ENCODE measurements at regions not wholly inside any gene's neighbourhood (a gene's known extent, or its start where the extent isn't known, plus 50 kb on each side); places are given as distances from the start of the nearest gene placed in this dataset.

DNA sequence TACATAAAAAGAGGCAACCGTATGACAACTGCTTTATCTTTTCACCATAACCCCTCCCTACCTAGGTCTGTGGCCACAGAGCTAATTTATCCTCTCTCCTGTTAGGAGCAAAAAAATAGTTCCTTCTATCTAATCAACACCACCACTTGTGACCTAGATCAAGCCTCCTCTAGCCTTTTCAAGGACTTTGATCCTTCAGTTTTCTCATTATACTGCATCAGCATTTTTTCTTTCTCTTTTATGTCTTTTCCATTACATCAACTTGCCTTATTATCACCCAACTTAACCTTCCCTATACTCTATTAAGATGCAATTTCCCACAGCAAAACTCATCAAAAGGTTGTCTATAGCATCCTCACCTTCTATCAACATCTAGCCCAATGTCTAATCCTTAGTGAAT lies 211.0 kb downstream of the ANKRD50 start:
- no peak for TF ChIP-seq ZNF274 (IDR thresholded peaks at IDR 0.05; ENCODE audit: low read depth, low read length)
- TF ChIP-seq YY1 (IDR thresholded peaks at IDR 0.05; ENCODE audit: insufficient read depth, insufficient read length): no peak

Measured in NT2/D1 (cell line).